ENCODE measurements at regions not wholly inside any gene's neighbourhood (a gene's known extent, or its start where the extent isn't known, plus 50 kb on each side); places are given as distances from the start of the nearest gene placed in this dataset.

DNA sequence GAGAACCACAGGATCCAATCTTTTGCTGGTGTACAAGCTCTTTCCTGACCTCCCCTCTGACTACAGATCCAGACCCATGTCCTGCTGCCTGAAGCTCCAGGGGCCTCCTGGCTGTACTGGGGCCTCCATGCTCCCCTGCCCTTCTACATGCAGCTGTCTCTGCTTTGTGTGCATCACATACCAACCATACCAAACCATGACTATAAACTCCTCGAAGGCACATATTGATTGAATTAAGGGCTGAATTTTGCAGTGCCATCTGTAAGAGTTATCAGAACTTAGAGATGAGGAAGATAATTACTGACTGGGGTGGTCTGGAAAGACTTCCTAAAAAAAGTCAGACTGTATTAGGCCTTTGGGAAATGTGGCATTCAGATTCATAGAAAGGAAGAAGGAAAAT is 139.9 kb upstream of the CXCR4 start:
- CTCF ChIA-PET = no interaction called here
- Histone ChIP-seq H3K79me2 (ENCODE audit: insufficient read depth) (no peaks in the 10 kb centered on the region), H3K36me3 (replicated peaks in 1 of 2; ENCODE audit: control insufficient read depth in 1 of 2, insufficient read depth in 2 of 2, low read length in 1 of 2) (no peaks in the 10 kb centered on the region), H3K4me3 (ENCODE audit: low read depth in 2 of 2, low read length in 1 of 2) (no peak overlapping the region), H3K9me3 (no peaks in the 10 kb centered on the region), H2AFZ (ENCODE audit: low read depth) (no peak overlapping the region), H3F3A (replicated peaks; ENCODE audit: insufficient read depth) (no peaks in the 10 kb centered on the region), H3K4me2 (no peak overlapping the region), H3K9me2 (no peaks in the 10 kb centered on the region), H3K27ac (ENCODE audit: low read depth in 2 of 2, low read length in 1 of 2) (no peak overlapping the region), H3K9ac (no peak overlapping the region), H3K27me3 (ENCODE audit: insufficient read depth) (no peaks in the 10 kb centered on the region), H4K20me1 (ENCODE audit: insufficient read depth) (no peaks in the 10 kb centered on the region), H3K4me1 (ENCODE audit: control insufficient read depth in 1 of 2, insufficient read depth in 2 of 2, low read depth in 1 of 2, low read length in 1 of 2) (peaks cover 0 to 8% of the 10 kb centered on the region in 2 experiments; a peak in 2 of 4 replicates)
- POLR2A ChIA-PET = no interaction called here
- no peak for TF ChIP-seq TEAD4 (IDR thresholded peaks at IDR 0.05; ENCODE audit: borderline replicate concordance, insufficient read depth)
- TF ChIP-seq, protein P1, sequence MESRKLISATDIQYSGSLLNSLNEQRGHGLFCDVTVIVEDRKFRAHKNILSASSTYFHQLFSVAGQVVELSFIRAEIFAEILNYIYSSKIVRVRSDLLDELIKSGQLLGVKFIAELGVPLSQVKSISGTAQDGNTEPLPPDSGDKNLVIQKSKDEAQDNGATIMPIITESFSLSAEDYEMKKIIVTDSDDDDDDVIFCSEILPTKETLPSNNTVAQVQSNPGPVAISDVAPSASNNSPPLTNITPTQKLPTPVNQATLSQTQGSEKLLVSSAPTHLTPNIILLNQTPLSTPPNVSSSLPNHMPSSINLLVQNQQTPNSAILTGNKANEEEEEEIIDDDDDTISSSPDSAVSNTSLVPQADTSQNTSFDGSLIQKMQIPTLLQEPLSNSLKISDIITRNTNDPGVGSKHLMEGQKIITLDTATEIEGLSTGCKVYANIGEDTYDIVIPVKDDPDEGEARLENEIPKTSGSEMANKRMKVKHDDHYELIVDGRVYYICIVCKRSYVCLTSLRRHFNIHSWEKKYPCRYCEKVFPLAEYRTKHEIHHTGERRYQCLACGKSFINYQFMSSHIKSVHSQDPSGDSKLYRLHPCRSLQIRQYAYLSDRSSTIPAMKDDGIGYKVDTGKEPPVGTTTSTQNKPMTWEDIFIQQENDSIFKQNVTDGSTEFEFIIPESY (IDR thresholded peaks at IDR 0.05; ENCODE audit: borderline replicate concordance, low read depth) = no peak
- peak; percentile 40 for TF ChIP-seq CHD2 (IDR thresholded peaks at IDR 0.05; ENCODE audit: low read length, partially characterized antibody)
- TF ChIP-seq, protein P2, sequence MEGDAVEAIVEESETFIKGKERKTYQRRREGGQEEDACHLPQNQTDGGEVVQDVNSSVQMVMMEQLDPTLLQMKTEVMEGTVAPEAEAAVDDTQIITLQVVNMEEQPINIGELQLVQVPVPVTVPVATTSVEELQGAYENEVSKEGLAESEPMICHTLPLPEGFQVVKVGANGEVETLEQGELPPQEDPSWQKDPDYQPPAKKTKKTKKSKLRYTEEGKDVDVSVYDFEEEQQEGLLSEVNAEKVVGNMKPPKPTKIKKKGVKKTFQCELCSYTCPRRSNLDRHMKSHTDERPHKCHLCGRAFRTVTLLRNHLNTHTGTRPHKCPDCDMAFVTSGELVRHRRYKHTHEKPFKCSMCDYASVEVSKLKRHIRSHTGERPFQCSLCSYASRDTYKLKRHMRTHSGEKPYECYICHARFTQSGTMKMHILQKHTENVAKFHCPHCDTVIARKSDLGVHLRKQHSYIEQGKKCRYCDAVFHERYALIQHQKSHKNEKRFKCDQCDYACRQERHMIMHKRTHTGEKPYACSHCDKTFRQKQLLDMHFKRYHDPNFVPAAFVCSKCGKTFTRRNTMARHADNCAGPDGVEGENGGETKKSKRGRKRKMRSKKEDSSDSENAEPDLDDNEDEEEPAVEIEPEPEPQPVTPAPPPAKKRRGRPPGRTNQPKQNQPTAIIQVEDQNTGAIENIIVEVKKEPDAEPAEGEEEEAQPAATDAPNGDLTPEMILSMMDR (IDR thresholded peaks at IDR 0.05) = no peak
- TF ChIP-seq, protein P3, sequence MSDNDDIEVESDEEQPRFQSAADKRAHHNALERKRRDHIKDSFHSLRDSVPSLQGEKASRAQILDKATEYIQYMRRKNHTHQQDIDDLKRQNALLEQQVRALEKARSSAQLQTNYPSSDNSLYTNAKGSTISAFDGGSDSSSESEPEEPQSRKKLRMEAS (IDR thresholded peaks at IDR 0.05; ENCODE audit: low read depth) = no peak
- TF ChIP-seq RCOR1 (IDR thresholded peaks at IDR 0.05; ENCODE audit: low read length) = peak; percentile 58; the same call in 1 of the 2 replicates
- peak in 1 of 2 experiments; percentile 65; a peak in 2 of 4 replicates for TF ChIP-seq EP300 (IDR thresholded peaks at IDR 0.05; ENCODE audit: borderline replicate concordance in 1 of 2, low read depth in 1 of 2, low read length in 1 of 2)
- TF ChIP-seq GATA2 (CRISPR knock-in tag; IDR thresholded peaks at IDR 0.05) = peak; percentile 82
- TF ChIP-seq, protein P4, sequence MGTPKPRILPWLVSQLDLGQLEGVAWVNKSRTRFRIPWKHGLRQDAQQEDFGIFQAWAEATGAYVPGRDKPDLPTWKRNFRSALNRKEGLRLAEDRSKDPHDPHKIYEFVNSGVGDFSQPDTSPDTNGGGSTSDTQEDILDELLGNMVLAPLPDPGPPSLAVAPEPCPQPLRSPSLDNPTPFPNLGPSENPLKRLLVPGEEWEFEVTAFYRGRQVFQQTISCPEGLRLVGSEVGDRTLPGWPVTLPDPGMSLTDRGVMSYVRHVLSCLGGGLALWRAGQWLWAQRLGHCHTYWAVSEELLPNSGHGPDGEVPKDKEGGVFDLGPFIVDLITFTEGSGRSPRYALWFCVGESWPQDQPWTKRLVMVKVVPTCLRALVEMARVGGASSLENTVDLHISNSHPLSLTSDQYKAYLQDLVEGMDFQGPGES (IDR thresholded peaks at IDR 0.05; ENCODE audit: low read depth, low read length) = no peak
- TF ChIP-seq, protein P5, sequence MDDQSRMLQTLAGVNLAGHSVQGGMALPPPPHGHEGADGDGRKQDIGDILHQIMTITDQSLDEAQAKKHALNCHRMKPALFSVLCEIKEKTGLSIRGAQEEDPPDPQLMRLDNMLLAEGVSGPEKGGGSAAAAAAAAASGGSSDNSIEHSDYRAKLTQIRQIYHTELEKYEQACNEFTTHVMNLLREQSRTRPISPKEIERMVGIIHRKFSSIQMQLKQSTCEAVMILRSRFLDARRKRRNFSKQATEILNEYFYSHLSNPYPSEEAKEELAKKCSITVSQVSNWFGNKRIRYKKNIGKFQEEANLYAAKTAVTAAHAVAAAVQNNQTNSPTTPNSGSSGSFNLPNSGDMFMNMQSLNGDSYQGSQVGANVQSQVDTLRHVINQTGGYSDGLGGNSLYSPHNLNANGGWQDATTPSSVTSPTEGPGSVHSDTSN (IDR thresholded peaks at IDR 0.05) = no peak
- no peak for TF ChIP-seq NFIC (IDR thresholded peaks at IDR 0.05; ENCODE audit: borderline replicate concordance)
- 0% methylated on average over 1 of the region's 1 CpG for WGBS (ENCODE audit: low lambda C conversion rate)
- DNase-seq = peak; percentile 56
